Hematopoietic multipotent progenitor cell treated with erythropoietin and hydrocortisone succinate and interleukin-3 and kit ligand, for 6 days (in vitro differentiated cells): ENCODE measurements at regions not wholly inside any gene's neighbourhood (a gene's known extent, or its start where the extent isn't known, plus 50 kb on each side); places are given as distances from the start of the nearest gene placed in this dataset.

Experiments used
- DNase-seq: peaks from one replicate; pipeline ENCODE4 v3.0.0-alpha.2; 2015

GRCh38 chr3:87390821-87391220 is 114.4 kb upstream of the POU1F1 start:
- DNase-seq = no peak

DNA sequence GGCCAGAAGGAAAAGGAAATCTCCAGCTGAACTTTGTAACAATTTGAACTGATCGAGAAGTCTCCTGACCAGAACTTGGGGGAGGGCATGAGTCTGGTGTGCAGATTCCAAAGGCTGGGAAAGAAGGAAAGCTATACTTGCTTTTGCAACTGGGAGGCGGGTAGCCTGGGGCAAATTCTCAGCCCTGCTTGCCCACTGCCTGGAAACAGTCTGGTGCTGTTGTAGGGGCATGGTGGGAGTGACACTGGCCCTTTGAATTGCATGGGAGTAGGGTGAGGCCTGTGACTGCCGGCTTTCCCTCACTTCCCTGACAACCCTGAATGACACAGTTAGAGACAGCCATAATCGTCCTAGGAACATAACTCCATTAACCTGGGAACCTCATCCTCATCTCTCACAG is 114.0 kb upstream of the POU1F1 start:
- no peak for DNase-seq

GRCh38 chr3:87375231-87375682 is 98.9 kb upstream of the POU1F1 start:
- no peak for DNase-seq

DNA sequence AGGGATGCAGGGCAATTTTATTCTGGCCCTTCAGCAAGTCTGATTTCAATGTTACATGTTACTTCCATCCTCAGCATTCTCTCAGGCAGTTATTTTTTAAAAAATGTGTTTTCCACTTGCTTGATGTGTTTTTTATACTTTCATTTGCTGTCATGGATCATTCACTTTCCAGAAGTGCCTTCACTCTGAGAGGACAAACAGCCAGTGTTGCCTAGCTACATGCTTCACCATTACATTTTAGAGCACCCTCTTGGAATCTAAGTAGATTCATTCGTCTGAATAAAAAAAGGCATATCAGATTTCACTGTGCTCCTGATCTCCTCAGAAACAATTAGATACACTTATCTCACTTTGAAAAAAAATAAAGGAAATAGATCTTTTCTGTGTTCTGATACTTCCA is 93.6 kb upstream of the POU1F1 start:
- DNase-seq = no peak

- peak; percentile 30 for DNase-seq
Observed at GRCh38 chr3:87367736-87368135, 91.4 kb upstream of the POU1F1 start.

GRCh38 chr3:87363721-87364120 is 87.3 kb upstream of the POU1F1 start:
- DNase-seq = no peak

- DNase-seq = no peak
Observed at GRCh38 chr3:87361956-87362355, 85.6 kb upstream of the POU1F1 start.

DNA sequence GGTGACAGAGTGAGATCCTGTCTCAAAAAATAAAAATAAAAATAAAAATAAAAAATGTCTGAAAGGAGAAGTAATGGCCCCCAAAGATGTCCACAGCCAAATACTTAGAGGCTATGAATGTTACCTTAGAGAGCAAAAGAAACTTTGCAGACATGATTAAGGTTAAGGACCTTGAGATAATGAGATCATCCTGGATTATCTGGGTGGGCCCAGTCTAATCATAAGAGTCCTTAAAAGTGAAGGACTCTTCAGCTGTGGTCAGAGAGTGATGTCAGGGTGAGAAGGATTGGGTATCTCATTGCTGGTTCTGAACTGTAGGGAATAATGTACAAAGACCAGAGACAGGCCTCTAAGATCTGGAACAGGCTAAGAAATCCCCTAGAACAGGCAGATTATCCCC is 84.9 kb upstream of the POU1F1 start:
- no peak for DNase-seq

- no peak for DNase-seq
Observed at GRCh38 chr3:87359826-87360225, 83.4 kb upstream of the POU1F1 start.

GRCh38 chr3:87359025-87359424 is 82.6 kb upstream of the POU1F1 start:
- DNase-seq = no peak

GRCh38 chr3:87358066-87358465 is 81.7 kb upstream of the POU1F1 start:
- DNase-seq = no peak

GRCh38 chr3:87354398-87354797 is 78.0 kb upstream of the POU1F1 start:
- DNase-seq = no peak

GRCh38 chr3:87351937-87352336 is 75.6 kb upstream of the POU1F1 start:
- DNase-seq = no peak

DNA sequence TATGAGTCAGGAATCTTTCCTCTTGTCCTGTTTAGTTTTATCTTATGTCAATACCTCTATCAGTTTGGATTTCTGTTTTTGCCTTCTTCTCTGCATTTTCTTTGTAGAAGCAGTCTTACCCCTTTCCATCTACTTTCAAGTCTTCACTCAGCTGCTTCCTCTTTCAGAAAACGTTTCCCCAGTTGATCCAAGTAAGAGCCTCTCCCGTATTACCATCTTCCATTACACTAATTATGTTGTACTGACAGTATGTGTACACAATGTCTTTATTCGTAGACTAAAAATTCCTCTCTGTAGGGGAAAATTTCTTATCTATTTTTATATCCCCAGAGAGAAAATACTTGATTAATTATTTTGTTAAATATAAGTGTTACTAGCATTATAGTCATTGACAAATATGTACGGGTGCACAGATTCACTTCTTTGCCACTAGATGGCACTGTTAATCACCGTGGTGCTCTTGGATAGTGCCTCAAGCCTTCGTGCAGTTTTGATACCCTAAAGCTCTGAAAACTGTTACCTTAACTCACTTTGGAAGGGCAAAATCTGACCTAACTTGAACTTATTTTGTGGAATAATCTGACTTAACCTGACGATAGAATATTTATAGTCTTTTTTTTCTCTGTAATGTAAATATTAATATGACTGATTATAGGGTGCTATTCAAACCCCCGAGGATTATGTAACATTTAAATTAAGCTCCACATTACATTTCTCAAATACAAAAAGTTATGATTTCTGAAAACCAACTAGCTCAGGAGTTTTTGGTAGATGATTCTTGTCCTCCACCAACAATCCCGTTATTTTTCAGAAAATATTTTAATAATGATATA is 74.2 kb upstream of the POU1F1 start:
- peak; percentile 84 for DNase-seq

DNA sequence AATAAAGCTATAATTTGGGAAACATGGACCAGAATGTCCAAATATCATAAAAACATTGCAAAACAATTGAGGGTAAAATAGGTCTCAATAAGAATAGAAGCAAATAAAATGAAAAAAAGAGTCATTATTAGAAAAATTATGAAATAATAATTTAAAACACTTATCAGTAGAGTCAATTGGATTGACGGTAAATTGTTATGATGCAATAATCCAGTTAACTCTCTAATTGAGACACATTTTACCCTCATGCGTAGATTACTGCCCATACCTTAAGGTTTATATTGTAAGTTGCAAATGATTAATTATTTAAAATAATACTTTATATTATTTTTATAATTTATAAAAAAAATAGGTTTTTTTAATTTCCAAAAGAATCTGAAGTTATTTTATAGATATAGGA is 73.4 kb upstream of the POU1F1 start:
- DNase-seq = no peak

GRCh38 chr3:87336761-87337160 is 60.4 kb upstream of the POU1F1 start:
- no peak for DNase-seq

- DNase-seq = no peak
Observed at GRCh38 chr3:87335931-87336330, 59.5 kb upstream of the POU1F1 start.

- DNase-seq = peak; percentile 44
Observed at GRCh38 chr3:87333393-87333892, 57.1 kb upstream of the POU1F1 start.

GRCh38 chr3:87332789-87333188 is 56.4 kb upstream of the POU1F1 start:
- DNase-seq = no peak

DNA sequence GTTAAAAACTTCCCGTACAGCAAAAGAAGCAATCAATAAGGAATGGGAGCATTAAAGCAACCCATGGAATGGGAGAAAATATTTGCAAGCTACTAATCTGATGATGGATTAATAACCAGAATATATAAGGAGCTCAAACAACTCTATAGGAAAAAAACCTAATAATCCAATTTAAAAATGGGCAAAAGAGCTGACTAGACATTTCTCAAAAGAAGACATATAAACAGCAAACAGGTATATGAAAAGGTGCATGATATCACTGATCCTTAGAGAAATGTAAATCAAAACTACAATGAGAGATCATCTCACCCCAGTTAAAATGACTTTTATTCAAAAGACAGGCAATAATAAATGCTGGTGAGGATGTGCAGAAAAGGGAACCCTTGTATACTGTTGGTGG is 52.7 kb upstream of the POU1F1 start:
- no peak for DNase-seq
